Muscle of leg (tissue), 3 donors: ENCODE measurements at regions not wholly inside any gene's neighbourhood (a gene's known extent, or its start where the extent isn't known, plus 50 kb on each side); places are given as distances from the start of the nearest gene placed in this dataset.

Experiments used
- DNase-seq: peaks from one replicate; pipeline ENCODE4 v3.0.0; 2013
- H3K27ac ChIP-seq: one replicate; pipeline ENCODE4 v1.5.1; 2013; ENCODE audit warnings: mild to moderate bottlenecking, low read length, control low read depth
- H3K27me3 ChIP-seq: one replicate; pipeline ENCODE4 v1.6.1; 2013; ENCODE audit warnings: low read length; ENCODE audit not compliant: control insufficient read depth, insufficient read depth
- H3K36me3 ChIP-seq: one replicate; pipeline ENCODE4 v1.6.1; 2013; ENCODE audit warnings: low read length; ENCODE audit not compliant: control insufficient read depth, insufficient read depth
- H3K4me1 ChIP-seq: one replicate; pipeline ENCODE4 v1.6.1; 2013; ENCODE audit warnings: low read length; ENCODE audit not compliant: control insufficient read depth, insufficient read depth
- H3K4me3 ChIP-seq: one replicate; pipeline ENCODE4 v1.5.1; 2013; ENCODE audit warnings: low read length, control low read depth
- H3K9me3 ChIP-seq: replicated peaks from 2 replicates; pipeline ENCODE4 v1.6.1; 2013; ENCODE audit warnings: low read depth, low read length; ENCODE audit not compliant: control insufficient read depth
- WGBS: methylation state at CpG from one replicate; pipeline ENCODE4 v1.1.5; 2013; ENCODE audit warnings: missing lambda C conversion rate; ENCODE audit not compliant: insufficient coverage; 5-methylcytosine and 5-hydroxymethylcytosine counted together

DNA sequence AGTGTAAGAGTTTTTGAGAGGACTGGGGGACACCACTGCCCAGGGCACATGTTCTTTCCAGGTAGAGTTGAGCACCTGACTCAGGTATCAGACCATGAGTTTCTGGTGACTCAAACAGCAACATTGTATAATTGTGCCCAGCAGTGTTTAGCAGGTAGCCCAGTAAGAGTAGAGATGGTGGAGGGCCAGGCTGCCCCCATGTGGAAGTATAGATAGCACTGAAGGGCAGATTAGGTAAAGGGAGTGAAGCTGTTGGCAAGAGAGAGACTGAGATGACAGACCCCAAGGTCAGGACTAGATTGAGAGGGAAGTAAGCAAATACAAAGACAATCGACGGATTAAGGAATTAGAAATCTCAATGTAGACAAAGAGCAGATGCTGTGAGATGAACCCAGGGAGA is 74.6 kb downstream of the TRIM42 start:
- peaks cover 15% of the 10 kb centered on the region for H3K27me3 ChIP-seq

DNA sequence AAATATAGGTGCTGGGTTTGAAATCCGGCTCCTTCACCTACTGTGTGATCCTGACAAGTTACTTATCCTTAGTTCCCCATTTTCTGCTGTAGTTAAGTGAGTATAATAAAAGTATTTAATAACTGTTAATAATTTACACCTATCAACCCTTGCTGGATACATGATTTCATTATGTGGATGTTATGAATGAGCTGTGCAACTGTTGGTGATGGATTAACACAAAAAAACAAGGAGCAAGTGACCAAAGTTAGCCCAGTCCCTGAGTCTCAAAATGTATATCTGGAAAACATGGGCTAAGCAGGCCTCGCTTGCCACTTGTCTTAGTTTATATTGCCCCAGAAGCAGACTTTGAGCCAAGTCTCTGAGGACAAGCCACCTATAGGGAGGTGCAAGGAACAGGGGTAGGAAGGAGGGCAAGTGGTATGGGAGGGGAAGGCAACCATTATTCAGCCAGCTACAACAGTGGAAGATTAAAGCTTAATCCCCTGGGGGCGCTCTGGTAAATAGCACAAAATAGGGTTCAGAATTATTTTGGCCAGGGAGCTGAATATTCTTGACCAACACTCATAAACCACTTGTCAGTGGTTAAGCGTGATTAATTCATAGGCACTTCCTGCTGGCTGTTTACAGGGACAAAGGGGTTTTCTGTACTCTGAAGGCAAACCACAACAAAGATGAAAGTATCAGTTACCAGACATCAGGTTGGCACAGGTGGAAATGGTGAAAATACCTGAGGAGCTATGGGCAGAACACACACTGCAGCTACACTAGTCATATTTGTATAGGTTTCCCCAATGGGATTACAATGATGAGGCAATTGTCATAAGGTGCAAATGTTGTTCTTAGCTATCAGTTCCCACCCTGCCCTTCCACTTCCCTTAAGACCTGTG is 76.2 kb downstream of the TRIM42 start:
- H3K4me3 ChIP-seq = no peak overlapping the region
- peaks cover 2% of the 10 kb centered on the region for H3K4me1 ChIP-seq
- no peak overlapping the region for H3K27ac ChIP-seq
- peaks cover 10% of the 10 kb centered on the region for H3K27me3 ChIP-seq
- H3K36me3 ChIP-seq = no peaks in the 10 kb centered on the region
- 60% methylated on average over 1 of the region's 4 CpGs for WGBS
- H3K9me3 ChIP-seq = no peaks in the 10 kb centered on the region
- DNase-seq = no peak

More for the DNA sequence above, 74.6 kb downstream of the TRIM42 start:
- Histone ChIP-seq H3K36me3 (no peaks in the 10 kb centered on the region), H3K27ac (no peak overlapping the region), H3K4me3 (no peak overlapping the region), H3K9me3 (no peaks in the 10 kb centered on the region), H3K4me1 (no peaks in the 10 kb centered on the region)
- DNase-seq = no peak
- 100% methylated on average over 2 of the region's 2 CpGs for WGBS

DNA sequence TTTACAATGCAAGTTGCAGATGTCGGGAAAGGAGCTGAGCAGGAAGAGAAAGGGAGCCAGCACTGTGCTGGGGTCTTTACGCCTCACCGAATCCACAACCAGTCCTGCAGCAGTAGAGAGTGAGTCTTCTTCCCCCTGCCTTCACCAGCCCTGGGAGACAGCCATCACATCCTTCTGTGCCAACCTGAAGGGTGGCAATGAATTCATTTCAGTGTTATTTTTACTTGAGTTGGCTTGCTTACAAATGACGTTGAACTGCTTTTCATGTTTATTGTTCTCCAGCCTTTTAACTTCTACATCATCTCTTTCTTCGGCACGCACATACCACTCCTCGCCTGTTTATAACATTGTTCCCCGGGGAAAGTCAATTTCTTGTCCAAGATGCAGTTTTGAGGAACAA is 77.1 kb downstream of the TRIM42 start:
- no peak overlapping the region for H3K27ac ChIP-seq
- peak; percentile 33 for DNase-seq
- H3K4me1 ChIP-seq = peaks cover 3% of the 10 kb centered on the region
- peaks cover 5% of the 10 kb centered on the region for H3K27me3 ChIP-seq
- H3K4me3 ChIP-seq = no peak overlapping the region
- no peaks in the 10 kb centered on the region for H3K9me3 ChIP-seq
- WGBS = 80% methylated on average over 1 of the region's 8 CpGs
- no peaks in the 10 kb centered on the region for H3K36me3 ChIP-seq

DNA sequence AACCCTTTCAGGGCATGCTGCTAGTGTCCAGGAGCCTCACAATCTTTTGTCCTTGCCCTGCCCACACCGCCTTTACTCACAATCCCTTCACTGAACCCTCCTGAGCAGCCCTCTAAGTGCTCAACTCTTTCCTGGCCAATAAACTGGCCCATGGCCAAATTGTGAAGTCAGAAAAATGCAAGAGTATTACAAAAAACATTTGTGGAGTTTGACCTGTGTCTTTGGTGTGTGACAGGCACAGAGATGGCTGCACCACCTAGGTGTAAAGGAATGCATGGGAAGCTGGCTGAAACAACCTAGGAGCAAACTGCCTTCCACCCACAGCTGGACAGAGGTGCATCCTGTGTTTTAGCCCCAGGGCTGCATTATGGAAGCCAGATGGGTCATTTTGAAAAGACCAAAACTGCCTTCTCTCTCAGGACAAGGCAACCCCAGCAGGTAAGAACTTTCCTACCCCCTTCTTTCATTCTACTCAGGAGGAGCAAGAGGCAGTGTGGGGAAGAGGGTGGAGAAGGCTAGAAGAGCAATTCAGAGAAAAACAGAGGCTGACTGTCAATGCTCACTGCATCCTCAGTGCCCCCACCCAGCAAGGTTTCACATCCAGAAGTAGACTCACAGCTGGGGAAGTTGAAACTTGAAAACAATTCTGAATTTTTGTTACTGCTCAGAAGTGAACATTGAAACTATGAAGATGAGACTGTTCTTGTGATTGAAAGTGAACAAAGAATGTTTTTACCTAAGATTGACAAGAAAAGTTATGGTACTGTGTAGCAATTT is 78.6 kb downstream of the TRIM42 start:
- Histone ChIP-seq H3K4me3 (no peak overlapping the region), H3K36me3 (no peaks in the 10 kb centered on the region), H3K27ac (no peak overlapping the region), H3K9me3 (no peaks in the 10 kb centered on the region), H3K27me3 (peaks cover 4% of the 10 kb centered on the region), H3K4me1 (peaks cover 16% of the 10 kb centered on the region)
- no CpG with 5 or more reads among the region's 1 CpG for WGBS
- DNase-seq = no peak

DNA sequence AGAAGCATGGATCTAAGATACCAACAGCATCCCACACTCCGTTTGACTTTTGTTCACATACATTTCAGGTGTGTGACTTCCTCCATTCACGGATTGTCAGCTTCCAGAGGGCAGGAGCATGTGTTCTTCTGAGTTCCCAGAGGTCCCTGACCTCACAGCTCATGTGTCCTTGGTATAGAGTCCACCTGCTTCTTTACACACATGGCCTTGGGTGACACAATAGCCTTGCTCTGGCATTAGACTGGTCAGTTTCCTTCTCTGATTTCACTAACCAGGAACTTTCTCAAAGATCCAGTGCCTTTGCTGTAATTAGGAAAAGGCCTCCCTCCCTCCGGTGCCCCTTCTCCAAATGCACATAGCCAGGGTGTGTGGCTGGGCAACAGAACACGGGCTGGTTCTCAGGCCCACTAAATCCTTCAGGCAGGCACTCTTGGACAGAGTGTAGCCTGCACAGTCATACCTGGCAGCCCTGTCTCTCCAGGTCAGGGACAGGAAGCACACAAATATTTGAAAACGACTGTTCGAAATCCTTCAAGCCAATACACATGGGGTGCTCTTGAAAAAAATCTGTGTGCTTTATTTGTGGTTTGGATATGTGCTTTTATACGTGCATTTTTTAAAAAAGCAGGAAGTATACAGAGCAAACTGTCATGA is 81.1 kb downstream of the TRIM42 start:
- Histone ChIP-seq H3K36me3 (no peaks in the 10 kb centered on the region), H3K27me3 (no peaks in the 10 kb centered on the region), H3K4me1 (peaks cover 16% of the 10 kb centered on the region), H3K4me3 (no peak overlapping the region), H3K9me3 (no peaks in the 10 kb centered on the region), H3K27ac (no peak overlapping the region)
- DNase-seq = no peak
- 58% methylated on average over 4 of the region's 7 CpGs for WGBS

DNA sequence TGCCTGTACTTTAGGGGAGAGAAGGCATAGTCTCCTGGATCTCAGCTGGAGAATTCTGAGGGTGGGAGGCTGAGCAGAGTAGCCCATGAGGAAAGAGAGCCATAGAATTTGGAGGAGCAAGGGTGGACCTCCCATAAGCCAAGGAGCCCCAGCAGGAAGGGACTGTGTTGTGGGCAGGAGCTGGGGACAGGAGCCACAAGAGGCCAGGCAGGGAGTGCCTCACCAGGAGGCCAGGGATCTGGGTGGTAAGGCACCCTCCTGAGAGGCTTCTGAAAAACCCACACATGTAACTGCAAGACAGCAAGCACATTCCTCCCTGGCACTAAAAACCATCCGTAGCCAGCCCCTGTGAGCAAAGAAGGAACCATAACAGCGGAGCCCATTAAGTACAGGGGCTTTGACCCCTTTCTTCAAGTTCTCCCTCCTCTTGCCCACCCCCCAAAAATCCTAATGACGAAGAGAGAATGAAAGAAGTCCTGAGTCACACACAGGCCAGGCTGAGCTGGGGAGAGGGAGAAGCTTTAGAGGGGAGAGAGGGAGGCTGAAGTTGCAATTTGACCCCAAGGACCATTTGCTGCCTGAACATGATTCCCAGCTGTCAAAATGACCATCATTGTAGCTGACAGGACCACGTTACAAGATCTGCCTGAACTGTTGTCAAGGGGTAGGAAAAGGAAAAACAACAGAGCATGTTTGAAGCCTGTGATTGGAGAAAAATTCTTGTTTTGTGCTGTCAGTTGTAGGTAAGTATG is 82.6 kb downstream of the TRIM42 start:
- WGBS = no CpG with 5 or more reads among the region's 4 CpGs
- Histone ChIP-seq H3K27me3 (no peaks in the 10 kb centered on the region), H3K36me3 (no peaks in the 10 kb centered on the region), H3K27ac (peak overlapping the region; percentile 85), H3K4me1 (peaks cover 16% of the 10 kb centered on the region), H3K9me3 (no peaks in the 10 kb centered on the region), H3K4me3 (no peak overlapping the region)
- peak; percentile 55 for DNase-seq

DNA sequence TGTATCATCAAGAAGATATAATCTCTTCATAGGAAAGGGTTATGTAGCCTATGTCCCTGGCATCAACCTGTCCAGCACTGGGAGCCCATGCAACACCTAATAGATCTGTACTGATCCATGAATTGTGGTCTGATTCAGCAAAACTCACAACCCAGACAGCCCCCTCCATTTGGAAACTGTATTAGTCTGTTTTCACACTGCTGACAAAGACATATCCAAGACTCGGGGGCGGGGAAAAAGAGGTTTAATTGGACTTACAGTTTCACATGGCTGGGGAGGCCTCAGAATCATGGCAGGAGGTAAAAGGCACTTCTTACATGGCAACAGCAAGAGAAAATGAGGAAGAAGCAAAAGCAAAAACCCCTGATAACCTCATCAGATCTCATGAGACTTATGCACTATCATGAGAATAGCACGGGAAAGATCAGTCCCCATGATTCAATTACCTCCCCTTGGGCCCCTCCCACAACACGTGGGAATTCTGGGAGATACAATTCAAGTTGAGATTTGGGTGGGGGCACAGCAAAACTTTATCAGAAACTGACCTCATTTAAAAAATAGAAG is 83.3 kb downstream of the TRIM42 start:
- DNase-seq = no peak
- Histone ChIP-seq H3K4me1 (peaks cover 16% of the 10 kb centered on the region), H3K36me3 (no peaks in the 10 kb centered on the region), H3K27me3 (no peaks in the 10 kb centered on the region), H3K27ac (peak overlapping the region; percentile 57), H3K9me3 (no peaks in the 10 kb centered on the region), H3K4me3 (no peak overlapping the region)
- 17% methylated on average over 1 of the region's 4 CpGs for WGBS

DNA sequence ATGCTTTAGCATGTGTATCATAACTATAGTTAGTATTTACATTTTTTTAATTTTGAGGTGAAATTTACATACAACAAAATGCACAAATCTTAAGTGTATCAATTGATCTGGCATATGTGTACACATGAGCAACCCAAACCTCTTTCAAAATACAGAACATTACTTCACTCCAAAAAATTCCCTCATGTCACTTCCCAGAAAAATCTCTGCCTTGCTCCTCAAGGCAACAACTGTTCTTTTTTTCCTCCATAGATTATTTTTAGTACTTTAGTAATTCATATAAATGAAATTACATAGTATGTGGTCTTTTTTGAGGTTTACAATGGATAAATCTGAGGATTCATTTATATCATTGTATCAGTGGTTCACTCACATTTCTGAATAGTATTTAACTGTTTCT is 84.9 kb downstream of the TRIM42 start:
- Histone ChIP-seq H3K27ac (no peak overlapping the region), H3K36me3 (no peaks in the 10 kb centered on the region), H3K4me3 (no peak overlapping the region), H3K9me3 (no peaks in the 10 kb centered on the region), H3K27me3 (no peaks in the 10 kb centered on the region), H3K4me1 (peaks cover 19% of the 10 kb centered on the region)
- peak; percentile 54 for DNase-seq

DNA sequence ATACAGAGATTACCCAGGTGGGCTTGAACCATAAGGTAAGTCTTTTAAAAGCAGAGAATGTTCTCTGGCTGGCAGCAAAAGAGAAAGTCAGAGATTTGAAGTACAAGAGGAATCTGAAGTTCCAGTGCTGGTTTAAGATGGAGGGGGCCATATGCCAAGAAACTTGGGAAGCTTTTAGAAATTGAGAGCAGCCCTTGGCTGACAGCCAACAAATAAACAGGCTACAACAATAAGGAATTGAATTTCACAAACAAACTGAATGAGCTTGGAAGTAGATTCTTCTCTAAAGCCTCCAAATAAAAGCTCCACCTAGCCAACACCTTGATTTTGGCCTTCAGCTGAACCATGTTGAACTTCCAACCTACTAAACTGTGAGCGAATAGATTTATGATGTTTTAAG is 85.7 kb downstream of the TRIM42 start:
- no CpG with 5 or more reads among the region's 1 CpG for WGBS

More for the DNA sequence above, 85.7 kb downstream of the TRIM42 start:
- H3K4me1 ChIP-seq = peaks cover 19% of the 10 kb centered on the region
- peak; percentile 37 for DNase-seq
- H3K27me3 ChIP-seq = no peaks in the 10 kb centered on the region
- H3K36me3 ChIP-seq = no peaks in the 10 kb centered on the region
- no peak overlapping the region for H3K4me3 ChIP-seq
- H3K27ac ChIP-seq = no peak overlapping the region
- H3K9me3 ChIP-seq = no peaks in the 10 kb centered on the region
